ENCODE measurements at regions not wholly inside any gene's neighbourhood (a gene's known extent, or its start where the extent isn't known, plus 50 kb on each side); places are given as distances from the start of the nearest gene placed in this dataset.
"Not testable (repeated sequence)": the region's sequence is repeated elsewhere in the genome, so short reads cannot be mapped to it uniquely, and the experiment has no call there.

DNA sequence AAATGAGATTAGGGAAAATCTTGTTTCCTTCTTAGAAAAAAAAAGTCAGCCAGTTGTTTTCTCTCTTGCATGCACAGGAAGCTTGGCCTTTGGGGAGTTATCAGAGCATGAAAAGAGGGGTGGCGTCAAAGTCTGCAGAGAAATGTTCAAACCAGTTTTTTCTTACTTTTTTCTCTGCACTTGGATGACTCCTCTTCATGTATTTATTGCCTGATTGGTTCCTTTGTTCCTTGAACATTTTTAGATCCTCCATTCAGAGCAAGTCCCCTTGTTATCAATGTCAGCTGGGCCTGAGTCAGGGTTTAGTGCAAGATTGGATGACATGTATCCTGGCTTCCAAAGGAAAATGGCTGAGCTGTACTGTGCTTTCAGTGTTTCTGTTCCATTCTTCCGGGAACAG is 392.6 kb upstream of the BRINP1 start:
- no peak for DNase-seq (ENCODE audit: low spot score)

DNA sequence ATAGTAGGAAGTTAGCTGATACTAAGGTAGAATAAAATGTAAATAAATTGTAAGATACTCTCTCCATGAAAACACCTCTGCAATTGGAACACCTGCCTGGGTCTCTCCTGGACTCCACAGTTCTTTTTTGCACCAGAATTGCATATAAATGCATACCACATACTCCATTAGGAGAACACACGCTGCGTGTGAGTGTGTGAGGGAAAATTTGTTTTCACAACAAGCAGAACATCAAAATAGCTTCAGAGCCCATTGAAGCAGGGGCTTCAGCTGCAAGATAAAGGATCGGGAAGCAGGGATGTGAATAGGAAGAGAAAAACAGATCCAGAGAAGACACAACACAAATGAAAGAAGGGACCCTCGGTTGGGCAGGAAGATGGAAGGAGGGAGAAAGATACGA is 389.8 kb upstream of the BRINP1 start:
- DNase-seq (ENCODE audit: low spot score) = no peak

DNA sequence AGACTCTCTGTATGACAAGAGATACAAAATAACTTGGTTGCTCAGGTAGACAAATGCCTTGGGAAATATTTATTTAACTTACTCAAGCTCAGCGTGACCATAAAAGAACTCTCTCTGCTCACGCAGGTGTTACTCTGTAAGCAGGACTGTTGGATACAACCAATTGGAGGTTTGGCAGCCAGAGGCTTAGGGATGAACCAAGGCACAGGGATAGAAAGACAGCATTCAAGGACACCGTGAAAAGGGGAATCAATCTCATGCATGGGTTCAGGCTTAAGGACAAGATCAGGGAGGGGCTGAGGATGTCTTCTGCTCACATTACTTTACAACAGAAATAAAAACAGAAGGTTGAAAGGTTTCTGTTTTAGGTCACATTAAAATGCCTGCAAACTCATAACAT is 389.0 kb upstream of the BRINP1 start:
- no peak for DNase-seq (ENCODE audit: low spot score)

DNA sequence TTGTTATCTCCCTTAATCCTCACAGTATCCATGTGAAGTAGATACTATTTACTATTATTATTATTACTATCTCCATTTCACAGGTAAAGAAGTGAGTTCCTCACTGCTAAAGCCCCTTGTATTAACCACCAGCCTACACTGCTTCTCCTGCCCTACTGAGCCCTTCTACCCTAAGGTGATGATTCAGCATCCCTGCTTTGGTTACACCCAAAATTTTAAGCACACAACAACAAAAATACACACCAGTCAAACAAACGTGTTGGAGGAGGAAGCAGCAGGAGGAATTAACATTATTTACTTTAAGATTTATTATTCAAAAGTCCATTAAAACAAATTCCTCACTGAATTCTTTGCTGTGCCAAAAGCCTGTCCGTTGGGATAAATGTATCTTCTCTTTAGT is 370.2 kb upstream of the BRINP1 start:
- no peak for DNase-seq (ENCODE audit: low spot score)

DNA sequence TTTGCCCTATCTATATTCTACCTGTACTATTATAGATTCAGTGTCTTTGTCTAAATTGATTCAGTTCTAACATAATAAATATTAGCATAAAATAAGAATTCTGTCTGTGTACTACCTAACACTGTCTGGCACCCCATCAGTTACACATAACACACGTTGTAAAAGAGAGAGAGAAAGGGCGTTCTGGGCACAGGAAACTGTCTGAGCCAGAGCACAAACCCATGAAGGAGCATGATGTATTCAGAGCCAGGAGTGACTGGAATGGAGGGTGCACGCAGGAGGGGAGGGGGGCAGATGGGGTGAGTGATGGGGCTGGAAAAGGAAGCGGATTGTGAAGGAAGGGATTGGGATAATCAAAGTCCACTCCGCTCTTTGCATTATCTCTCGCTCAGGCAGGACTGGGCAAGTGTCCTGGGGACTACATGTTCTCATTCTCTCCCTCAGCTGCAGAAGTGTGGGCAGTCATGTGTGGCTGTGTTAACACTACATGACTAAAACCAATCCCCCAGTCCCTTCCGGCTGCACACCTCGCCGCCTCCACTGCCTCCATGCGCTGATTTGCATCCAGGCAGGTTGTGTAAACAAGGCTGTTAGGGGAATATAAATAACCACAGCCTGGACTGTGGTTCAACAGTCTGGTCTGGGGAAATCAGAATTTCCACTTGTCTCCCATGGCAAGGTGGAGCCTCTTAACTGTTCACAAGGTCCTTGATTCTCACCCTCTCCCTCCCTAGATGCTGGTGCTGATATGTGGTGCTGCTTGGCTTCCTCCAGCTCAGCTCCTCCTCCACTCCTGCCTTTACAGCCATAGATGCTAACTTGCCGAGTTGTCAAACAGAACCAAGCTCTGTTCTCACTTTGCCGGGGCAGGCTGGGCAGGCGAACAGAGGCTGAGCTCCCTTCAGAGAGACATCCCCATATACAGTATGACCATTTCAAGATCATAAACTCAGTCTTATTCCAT is 367.5 kb upstream of the BRINP1 start:
- no peak for DNase-seq (ENCODE audit: low spot score)

DNA sequence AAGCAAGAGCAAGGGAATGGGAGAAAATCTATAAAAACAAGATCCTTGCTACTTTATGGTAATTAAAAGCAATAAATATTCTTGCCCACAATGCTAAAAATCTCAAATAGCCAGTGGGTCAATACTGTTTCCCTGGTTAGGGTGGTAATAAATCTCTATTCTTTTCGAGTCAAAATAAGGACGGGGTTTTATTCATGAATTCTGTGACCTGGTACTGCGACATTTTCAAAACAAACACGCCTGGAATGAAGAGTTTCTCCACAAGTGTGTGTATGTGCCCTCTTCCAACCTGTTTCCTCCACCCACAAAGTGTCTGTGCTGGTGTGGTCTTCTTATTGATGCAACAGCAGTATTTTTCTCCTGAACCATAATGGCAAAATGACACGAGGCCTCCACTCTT is 358.8 kb upstream of the BRINP1 start:
- DNase-seq (ENCODE audit: low spot score) = no peak

DNA sequence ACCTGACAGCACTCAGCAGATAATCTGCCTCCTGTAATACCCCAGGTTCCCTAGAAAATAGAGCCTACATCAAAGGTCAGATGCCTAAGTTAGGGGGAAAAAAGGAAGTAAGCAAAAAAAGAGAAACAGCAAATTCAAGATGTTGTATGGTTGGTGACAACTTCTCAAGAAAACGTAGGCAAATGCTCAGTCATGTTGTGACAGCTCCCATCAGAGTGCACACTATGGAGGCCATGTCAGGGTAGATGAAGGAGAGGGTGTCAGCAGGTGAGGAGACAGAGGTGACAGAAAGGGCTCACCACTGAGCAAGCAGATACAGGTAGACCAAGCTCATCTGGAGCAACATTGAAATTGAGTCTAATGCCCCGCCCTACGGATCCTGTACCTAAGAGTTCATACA is 356.8 kb upstream of the BRINP1 start:
- no peak for DNase-seq (ENCODE audit: low spot score)

DNA sequence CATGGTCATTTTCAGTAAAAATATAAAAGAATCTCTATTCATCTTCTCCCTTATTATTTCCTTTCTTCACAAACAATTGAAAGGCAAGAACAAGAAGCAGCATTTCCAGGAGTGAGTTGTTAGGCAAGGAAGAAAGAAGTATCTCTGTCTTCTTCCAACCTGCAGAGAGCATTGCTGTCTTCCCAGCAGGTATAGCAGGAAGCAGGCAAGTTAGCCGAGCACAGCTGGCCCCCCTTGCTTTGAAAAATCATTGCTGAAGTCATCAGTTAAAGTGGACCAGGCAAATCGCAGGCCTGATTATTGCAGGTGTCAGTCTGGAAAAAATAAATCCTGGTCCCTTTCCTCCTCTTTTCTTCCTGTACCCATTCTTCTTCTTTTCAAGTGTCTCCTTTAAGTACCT is 353.1 kb upstream of the BRINP1 start:
- no peak for DNase-seq (ENCODE audit: low spot score)

DNA sequence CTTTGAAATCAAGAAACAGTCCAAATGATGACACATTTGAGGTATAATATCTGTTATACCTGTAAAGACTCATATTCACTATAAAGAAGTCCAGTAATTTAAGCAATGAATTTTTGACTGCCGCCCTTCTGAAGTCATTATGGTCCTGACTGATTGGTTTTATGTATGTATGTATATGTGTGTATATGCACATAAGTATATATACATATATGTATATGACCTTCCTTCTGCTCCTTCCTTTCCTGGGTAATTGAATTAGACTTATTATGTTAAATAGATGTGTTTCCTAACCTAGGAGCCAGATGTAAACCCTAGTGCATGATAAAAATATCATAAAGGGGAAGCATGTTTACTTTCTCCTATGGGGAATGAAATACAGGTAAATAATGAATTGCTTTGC is 343.1 kb upstream of the BRINP1 start:
- DNase-seq (ENCODE audit: low spot score) = no peak

DNA sequence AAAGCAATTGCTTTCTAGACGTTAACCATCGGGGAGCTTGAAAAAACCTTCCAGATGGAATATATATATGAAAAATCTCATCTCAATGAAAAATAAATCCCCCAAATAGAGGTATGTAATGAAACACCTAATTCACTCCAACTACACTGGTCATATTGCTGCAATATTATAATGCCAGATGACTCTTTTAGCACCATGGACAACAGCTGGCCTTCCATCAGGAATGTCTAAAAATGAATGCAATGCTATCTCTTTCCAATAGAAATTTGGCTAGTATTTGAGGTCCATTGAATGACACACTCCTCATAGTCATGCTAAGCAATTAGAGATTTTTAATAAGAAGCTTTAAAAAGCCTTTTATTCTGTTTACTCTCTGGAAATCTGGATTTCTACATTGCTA is 340.2 kb upstream of the BRINP1 start:
- DNase-seq (ENCODE audit: low spot score) = no peak

DNA sequence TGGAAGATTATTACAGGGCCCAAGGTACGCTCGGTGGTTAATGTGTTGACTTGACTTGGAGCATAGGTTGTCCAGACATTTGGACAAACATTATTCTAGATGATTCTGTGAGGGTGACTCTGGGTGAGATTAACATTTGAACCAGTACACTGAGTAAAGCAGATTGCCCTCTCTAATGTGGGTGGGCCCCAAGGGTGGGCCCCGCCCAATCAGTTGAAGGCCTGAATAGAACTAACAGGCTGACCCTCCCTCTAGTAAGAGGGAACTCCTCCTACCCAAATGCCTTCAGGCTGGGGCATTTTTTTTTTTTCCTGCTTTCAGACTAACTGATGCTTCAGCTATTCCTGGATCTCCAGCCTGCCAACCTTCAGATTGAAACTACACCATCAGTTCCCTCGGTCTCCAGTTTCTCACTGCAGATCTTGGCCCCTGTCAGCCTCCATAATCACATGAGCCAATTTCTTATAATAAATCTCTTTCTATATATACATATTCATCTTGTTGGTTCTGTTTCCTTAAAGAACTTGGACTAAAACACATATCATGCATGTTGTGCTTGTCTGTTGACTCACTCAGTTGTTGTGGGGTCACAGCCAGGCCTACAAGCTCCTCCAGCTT is 338.1 kb upstream of the BRINP1 start:
- no peak for DNase-seq (ENCODE audit: low spot score)

DNA sequence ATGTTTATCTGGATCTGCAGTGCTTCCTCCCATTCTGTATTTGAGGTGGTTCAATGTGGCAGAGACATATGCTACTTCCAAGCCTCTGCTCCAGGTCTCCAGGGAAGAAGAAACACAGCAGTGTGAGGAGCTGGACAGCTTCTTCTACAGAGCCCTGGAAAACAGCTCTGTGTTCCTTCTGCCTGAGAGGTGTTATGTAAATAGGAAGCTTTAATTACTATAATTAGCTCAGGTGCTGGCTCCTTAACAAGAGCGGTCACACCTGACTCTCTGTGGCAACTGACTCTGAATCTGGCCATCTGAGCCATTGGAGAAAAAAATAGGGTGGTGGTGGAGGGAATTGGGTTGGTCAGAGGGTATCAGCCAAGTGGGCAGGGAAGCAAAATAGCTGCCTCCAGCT is 332.4 kb upstream of the BRINP1 start:
- DNase-seq (ENCODE audit: low spot score) = no peak

DNA sequence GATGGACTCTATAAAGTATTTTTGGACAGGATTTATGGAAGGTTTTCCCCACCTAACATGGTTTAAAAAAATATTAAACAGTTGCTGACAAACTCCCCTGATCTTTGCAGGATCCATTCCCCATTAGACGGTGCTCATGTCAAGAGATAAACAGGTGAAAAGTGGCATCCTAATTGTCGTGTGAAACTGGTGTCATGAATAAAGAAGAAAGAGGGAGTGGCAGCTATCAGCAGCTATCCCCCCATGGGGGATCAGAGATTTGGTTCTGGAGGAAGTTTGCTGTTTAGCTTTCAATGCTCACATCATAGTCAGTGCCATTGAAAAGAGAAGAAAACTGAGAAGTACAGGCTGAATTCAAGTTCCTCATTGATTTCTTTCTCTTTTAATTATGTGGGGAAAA is 329.3 kb upstream of the BRINP1 start:
- no peak for DNase-seq (ENCODE audit: low spot score)

DNA sequence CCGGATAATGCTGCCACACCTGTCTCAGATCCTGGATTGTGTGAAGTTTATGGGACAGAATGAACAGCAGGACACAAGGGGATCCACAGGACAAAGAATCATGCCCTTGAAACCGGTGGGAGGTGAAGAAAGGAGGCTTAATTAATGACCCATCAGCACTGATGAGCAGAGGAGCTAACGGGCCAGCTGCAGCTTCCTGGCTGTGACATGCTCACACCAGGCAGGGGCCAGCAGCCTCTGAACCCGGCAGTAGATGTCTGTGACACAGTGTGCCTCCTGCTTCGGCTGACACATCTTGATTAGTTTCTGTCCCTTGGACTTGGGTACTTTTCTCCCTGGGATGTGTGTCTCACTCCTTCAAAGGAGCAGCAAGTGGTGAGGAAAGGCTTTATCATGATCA is 328.8 kb upstream of the BRINP1 start:
- DNase-seq (ENCODE audit: low spot score) = no peak

DNA sequence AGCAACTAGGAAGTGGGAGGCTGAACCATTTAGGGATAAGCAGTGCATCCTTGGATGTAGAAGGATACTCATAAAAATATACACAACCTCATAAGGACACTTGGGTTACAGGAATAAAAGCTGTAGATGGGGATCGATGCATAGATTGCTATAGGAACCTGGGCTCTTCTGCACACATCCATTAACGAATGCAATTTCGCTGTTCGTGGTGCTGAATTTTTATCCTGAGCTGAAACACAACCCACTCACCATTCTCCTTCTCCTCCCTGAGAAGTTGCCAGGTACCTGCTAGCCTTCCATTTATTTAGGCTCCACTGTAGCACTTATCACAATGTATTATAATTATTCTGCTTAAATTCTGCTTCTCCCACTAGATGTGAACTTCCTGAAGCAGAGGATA is 320.6 kb upstream of the BRINP1 start:
- DNase-seq (ENCODE audit: low spot score) = no peak

DNA sequence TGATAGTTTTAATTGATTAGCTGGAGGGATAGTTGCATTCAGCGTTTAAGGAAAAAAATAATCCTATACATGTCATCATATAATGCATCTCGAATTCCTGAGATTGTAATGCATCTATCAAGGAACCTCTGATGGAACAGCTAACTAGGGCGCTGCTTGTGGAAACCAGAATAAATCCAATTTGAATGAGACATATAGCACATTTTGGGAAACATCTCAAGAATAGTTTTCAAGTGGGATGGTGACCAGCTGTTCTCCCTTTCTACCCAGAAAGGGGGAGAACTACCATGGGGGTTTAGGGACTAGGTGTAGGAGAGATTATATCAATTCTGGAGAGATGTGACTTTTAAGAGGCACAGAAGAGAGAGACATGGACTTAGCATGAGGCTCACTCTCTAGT is 319.3 kb upstream of the BRINP1 start:
- no peak for DNase-seq (ENCODE audit: low spot score)

DNA sequence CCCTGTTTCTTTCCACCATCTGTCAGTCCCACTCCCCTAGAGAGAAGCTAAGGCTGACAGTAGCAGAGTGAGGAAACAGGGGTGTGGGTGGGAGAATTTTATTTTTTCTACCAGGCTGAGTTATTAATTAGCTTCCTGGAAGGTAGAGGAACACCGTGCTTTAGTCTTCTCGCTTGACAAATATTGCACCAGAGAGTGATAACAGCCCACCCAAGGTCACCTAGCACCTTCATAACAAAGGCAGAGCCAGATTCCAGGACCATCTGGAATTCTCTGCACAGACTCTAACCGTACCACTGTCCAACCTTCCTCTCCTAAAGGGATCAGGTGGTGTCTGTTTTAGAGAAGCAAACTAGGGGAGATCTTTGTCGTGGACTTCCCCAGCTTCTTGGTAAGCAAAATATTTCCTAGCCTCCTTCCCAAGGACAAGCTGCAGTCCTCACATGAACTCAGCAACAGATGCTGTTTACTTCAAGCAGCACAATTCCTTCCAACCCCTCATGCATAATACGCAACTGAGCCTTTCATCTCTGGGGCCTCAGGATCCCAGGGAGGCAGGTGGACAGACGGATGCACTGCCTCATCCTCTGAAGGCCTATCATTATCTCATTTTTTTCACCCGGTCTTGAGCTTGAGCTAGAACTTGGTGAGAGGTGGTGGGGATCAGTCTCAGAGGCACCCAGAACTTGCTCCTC is 308.7 kb upstream of the BRINP1 start:
- DNase-seq (ENCODE audit: low spot score) = no peak

DNA sequence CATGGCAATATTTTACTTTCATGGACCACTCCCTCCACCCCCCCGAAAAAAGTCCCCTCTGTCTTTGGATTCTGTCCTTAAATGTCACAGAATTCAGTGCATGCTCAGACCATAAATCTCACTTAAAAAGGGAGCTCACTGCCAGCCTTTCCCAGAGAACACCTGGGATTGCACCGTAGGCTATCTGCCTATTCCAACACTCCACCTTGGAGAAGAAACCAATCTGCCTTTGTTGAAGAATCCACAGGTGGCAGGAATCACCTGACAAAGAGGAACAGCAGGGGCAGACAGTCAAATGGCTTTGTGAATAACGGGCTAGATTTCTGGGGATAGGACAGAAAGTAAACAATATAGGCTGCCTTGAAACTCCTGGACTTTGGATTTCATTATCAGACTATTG is 306.7 kb upstream of the BRINP1 start:
- no peak for DNase-seq (ENCODE audit: low spot score)

DNA sequence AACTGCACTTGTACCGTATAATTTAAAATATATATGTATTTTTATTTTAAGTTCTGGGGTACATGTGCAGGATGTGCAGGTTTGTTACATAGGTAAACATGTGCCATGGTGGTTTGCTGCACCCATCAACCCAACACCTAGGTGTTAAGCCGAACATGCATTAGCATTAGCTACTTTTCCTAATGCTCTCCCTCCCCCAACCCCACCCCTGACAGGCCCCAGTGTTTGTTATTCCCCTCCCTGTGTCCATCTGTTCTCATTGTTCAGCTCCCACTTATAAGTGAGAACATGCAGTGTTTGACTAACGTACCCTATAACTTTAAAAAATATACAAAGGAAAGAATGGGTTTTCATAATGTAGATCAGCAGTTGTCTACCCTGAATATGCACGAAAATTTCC is 303.5 kb upstream of the BRINP1 start:
- not testable (repeated sequence) for DNase-seq (ENCODE audit: low spot score)

DNA sequence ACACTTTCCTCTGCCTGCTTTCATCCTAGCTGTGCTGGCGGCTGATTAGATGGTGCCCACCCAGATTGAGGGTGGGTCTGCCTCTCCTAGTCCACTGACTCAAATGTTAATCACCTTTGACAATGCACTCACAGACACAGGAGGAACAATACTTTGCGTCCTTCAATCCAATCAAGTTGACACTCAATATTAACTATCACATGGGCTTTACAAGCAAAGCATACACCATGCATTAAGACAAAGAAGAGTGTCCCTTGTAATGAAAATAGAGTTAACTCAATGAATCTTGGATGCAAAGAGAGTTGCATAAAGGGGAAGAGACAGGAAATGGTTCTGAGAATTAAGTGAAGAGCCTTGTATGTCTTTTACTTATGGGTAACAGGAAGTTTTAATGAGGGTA is 298.7 kb upstream of the BRINP1 start:
- no peak for DNase-seq (ENCODE audit: low spot score)

DNA sequence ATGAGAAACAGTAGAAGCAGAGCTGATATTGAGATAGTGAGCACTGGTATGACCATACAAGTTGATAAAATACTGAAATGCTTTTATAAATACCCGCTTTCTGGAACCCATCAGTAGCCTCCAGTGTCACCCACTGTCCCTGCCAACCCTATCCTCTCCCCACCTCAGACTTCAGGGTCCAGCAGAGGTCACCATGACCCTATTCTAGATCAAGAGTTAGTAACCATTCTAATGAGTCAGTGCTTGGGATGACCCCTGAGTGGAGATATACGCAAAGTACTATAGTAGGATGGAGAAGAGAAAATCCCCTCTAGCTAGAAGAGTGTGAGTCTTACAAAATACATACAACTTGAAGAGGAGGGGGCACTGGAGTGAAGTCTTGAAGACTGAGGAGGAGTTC is 297.9 kb upstream of the BRINP1 start:
- DNase-seq (ENCODE audit: low spot score) = no peak

DNA sequence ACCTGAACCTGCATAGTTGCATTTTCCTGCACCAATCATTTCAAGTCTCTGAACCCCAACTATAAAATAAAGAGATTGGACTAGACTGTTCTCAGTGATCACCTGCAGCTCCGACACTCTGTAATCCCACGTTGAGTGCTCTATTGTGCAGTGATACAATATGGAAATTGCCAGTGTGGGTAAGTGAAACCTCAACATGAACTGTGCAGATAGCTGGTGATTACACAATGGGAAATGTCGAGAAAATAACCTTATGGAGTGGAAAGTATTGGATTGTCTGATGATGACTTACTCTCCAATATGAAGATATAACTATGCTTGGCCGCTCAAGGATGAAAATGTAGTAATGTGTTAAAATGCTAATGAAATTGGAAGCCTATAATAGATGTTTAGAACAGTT is 293.1 kb upstream of the BRINP1 start:
- no peak for DNase-seq (ENCODE audit: low spot score)

DNA sequence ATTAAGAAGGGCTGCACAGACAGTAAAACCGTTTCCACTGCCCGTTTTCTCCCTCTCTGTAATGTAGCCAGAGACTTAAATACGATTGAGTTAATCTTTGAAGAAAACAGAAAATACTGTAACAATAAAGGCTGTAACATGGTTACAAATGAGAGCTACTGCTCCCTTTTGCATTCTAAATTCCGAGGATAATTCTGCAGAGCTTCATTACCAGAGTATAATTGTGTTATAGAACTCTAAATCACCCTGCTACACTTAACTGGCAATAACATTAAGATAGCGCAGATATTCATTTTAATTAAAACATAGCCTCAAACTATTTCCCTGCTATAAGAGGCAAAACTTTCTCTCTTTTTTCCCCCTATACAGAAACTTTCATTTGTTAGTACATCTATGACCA is 283.7 kb upstream of the BRINP1 start:
- DNase-seq (ENCODE audit: low spot score) = no peak

All from mucosa of gallbladder (tissue), 1 donor.